GM06990 (cell line): ENCODE measurements at regions not wholly inside any gene's neighbourhood (a gene's known extent, or its start where the extent isn't known, plus 50 kb on each side); places are given as distances from the start of the nearest gene placed in this dataset.

Experiments used
- DNase-seq: peaks from one replicate; pipeline ENCODE4 v3.0.0-alpha.2; 2011; ENCODE audit not compliant: insufficient read length; ENCODE audit errors: extremely low read depth
- H3K27me3 ChIP-seq: replicated peaks from 2 replicates; pipeline ENCODE4 v1.6.0; 2011; ENCODE audit warnings: low read length; ENCODE audit not compliant: control insufficient read depth, insufficient read depth
- H3K36me3 ChIP-seq: 2 replicates; pipeline ENCODE4 v1.5.1; 2011; ENCODE audit warnings: low read length; ENCODE audit not compliant: control insufficient read depth, insufficient read depth
- H3K4me3 ChIP-seq: replicated peaks from 2 replicates; pipeline ENCODE4 v1.5.1; 2011; ENCODE audit warnings: low read depth, mild to moderate bottlenecking, control low read depth, low read length
- CTCF ChIP-seq: IDR thresholded peaks from 2 replicates; pipeline ENCODE4 v1.5.1; 2011; ENCODE audit warnings: low read length, control low read depth, mild to moderate bottlenecking, inconsistent platforms; ENCODE audit not compliant: insufficient read depth, poor library complexity, severe bottlenecking

DNA sequence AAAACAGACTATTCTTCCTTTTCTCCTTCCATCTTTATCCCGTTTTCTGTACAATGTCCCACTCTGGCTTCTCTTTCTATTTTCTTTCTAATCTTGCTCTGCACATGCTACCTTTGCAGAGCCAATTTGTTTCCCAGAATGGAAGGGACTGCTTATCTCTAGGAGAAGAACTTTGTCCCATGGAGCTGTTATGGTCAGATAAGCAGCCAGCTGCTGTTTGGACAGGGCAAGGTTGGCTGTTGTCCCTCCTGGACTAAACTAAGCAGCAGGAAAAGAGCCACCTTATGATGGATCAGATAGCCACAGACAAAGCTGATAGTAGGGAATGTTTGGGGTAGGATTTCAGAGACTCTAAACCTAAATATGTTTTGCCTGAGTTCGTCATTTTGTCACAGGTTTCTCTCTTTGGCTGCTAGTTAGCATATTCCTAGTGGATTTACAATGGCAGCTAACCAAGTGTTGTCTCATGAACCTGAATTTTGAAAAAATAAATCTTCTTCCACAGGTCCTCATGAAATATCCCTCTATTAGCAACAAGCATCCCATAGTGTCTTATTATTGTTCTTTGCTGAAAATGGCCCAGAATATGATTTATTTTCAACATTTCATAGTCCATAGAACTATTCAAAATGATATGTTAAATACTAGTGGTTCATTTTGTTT lies 262.8 kb downstream of the SLC16A7 start:
- H3K4me3 ChIP-seq: no peak overlapping the region
- no peak for DNase-seq
- no peaks in the 10 kb centered on the region for H3K27me3 ChIP-seq
- TF ChIP-seq CTCF: no peak
- H3K36me3 ChIP-seq: no peaks in the 10 kb centered on the region

DNA sequence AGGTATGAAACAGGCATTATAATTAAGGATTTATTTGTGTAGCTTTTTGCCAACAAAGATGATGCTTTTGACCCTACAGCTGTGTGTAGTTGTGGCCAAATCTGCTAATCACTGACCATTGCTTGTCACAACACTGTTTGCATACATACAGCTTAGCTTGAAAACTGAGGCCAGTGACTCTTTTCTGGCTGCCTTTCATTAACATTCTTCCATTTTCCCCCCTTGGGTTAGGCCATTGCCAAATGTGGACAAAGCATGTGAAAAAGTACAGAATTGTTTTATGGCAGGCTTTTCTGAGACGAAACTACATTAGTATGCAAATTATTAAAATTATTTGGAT lies 263.3 kb downstream of the SLC16A7 start:
- no peak for DNase-seq
- TF ChIP-seq CTCF: no peak
- H3K36me3 ChIP-seq: no peaks in the 10 kb centered on the region

DNA sequence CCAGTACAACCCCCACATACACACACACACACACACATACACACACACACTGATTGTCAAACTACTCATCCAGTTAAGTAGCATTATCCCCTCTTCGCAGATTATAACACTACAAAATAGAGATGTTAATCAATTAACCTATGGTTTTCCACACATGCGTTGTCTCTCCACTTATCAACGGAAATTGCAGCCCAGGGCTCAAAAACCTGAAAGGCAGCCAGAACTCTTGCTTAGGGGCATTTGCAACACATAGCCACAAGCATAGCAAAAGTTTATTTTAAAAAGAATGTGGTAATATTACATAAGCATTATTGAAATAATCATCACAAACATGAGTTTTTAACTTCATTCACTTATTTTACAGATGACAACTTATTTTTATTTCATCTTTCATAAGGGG lies 265.8 kb downstream of the SLC16A7 start:
- H3K4me3 ChIP-seq: no peak overlapping the region
- no peak for TF ChIP-seq CTCF
- no peak for DNase-seq
- H3K36me3 ChIP-seq: no peaks in the 10 kb centered on the region
- H3K27me3 ChIP-seq: no peaks in the 10 kb centered on the region

More for the DNA sequence above, 263.3 kb downstream of the SLC16A7 start:
- Histone ChIP-seq H3K4me3 (no peak overlapping the region), H3K27me3 (no peaks in the 10 kb centered on the region)

GRCh38 chr12:59867055-59867454 lies 271.2 kb downstream of the SLC16A7 start:
- no peak for DNase-seq
- no peak overlapping the region for H3K4me3 ChIP-seq
- H3K36me3 ChIP-seq: no peaks in the 10 kb centered on the region
- no peaks in the 10 kb centered on the region for H3K27me3 ChIP-seq
- no peak for TF ChIP-seq CTCF

DNA sequence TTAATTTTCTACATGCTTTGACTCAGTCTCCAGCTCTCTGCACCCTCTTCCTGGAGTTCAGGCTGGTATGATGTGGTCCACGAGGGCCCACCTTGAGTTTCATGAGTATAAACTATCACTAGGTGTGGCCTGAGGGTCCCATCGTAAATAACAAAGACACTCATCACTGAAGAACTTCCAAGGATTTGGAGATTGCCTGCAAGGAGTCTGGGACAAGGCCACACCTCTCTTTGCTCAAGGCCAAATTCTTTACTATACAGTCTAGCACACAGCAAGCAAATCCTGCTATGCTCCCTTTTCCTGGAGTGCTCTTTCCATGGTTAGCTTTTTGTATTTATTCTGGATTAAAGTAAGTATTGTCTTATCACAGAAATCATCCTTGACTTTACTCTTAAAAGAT lies 271.9 kb downstream of the SLC16A7 start:
- no peak for DNase-seq
- Histone ChIP-seq H3K4me3 (no peak overlapping the region), H3K27me3 (no peaks in the 10 kb centered on the region), H3K36me3 (no peaks in the 10 kb centered on the region)
- no peak for TF ChIP-seq CTCF

DNA sequence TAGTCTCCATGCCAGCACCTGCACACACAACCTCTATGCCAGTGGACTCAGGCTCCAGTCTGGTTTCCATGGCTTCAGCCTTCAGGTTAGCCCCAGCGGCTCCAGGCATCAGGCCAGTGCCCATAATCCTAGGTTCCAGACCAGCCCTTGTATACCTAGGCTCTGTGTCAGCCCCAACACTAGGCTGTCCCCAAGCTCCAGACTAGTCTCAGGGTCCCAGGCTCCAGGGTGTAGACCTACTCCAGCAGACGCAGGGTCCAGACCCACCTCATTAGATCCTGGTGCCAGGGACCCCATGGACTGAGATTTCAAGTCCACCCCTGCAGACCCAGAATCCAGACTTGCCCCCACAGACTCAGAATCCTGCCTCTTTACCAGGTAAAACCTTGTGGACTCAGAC lies 275.9 kb downstream of the SLC16A7 start:
- Histone ChIP-seq H3K36me3 (no peaks in the 10 kb centered on the region), H3K4me3 (no peak overlapping the region), H3K27me3 (no peaks in the 10 kb centered on the region)
- no peak for TF ChIP-seq CTCF
- DNase-seq: no peak
